ENCODE measurements at regions not wholly inside any gene's neighbourhood (a gene's known extent, or its start where the extent isn't known, plus 50 kb on each side); places are given as distances from the start of the nearest gene placed in this dataset.
A peak's percentile ranks its signal among the peaks of the same experiment; 100 is the strongest.

GRCh38 chr2:106584304-106584954, 97.3 kb downstream of the CD8B2 start:
- no peaks in the 10 kb centered on the region for H3F3A ChIP-seq (ENCODE audit: low read depth)
- H3K9me2 ChIP-seq (replicated peaks; ENCODE audit: low read depth, low read length): no peaks in the 10 kb centered on the region
- H4K20me1 ChIP-seq (ENCODE audit: insufficient read depth, low read length, poor library complexity, severe bottlenecking): no peaks in the 10 kb centered on the region
- H3K4me2 ChIP-seq (ENCODE audit: low read depth, low read length, poor library complexity, severe bottlenecking): no peak overlapping the region
- H3K79me2 ChIP-seq (ENCODE audit: insufficient read depth, low read length): no peaks in the 10 kb centered on the region
- TF ChIP-seq CTCF (conservative IDR thresholded peaks at IDR 0.05; ENCODE audit: low read length) (no peak), EZH2phosphoT487 (IDR thresholded peaks at IDR 0.05; ENCODE audit: borderline replicate concordance) (no peak)
- no peak overlapping the region for H3K9ac ChIP-seq (ENCODE audit: low read depth, low read length, poor library complexity, severe bottlenecking)
- no peaks in the 10 kb centered on the region for H3K36me3 ChIP-seq (ENCODE audit: insufficient read depth, low read length)
- H3K27me3 ChIP-seq (ENCODE audit: insufficient read depth, low read length, poor library complexity, severe bottlenecking): no peaks in the 10 kb centered on the region
- no peaks in the 10 kb centered on the region for H3K9me3 ChIP-seq (ENCODE audit: insufficient read depth, low read depth, low read length)
- H3K4me1 ChIP-seq (ENCODE audit: insufficient read depth, low read length, poor library complexity, severe bottlenecking): peaks cover 7% of the 10 kb centered on the region
- no peak overlapping the region for H2AFZ ChIP-seq (ENCODE audit: low read length)
- H3K4me3 ChIP-seq (ENCODE audit: low read length, poor library complexity, severe bottlenecking): no peak overlapping the region

GRCh38 chr2:106596844-106597243, 109.7 kb downstream of the CD8B2 start:
- no peak overlapping the region for H2AFZ ChIP-seq (ENCODE audit: low read length)
- peak; percentile 57 for TF ChIP-seq CTCF (conservative IDR thresholded peaks at IDR 0.05; ENCODE audit: low read length)
- no peak for TF ChIP-seq EZH2phosphoT487 (IDR thresholded peaks at IDR 0.05; ENCODE audit: borderline replicate concordance)

GRCh38 chr2:106599540-106599939, 112.4 kb downstream of the CD8B2 start:
- Histone ChIP-seq H3K4me1 (ENCODE audit: insufficient read depth, low read length, poor library complexity, severe bottlenecking) (no peaks in the 10 kb centered on the region), H3K27me3 (ENCODE audit: insufficient read depth, low read length, poor library complexity, severe bottlenecking) (no peaks in the 10 kb centered on the region), H2AFZ (ENCODE audit: low read length) (no peak overlapping the region), H3K9me3 (ENCODE audit: insufficient read depth, low read depth, low read length) (no peaks in the 10 kb centered on the region), H3K9ac (ENCODE audit: low read depth, low read length, poor library complexity, severe bottlenecking) (no peak overlapping the region), H3K79me2 (ENCODE audit: insufficient read depth, low read length) (no peaks in the 10 kb centered on the region), H3K4me3 (ENCODE audit: low read length, poor library complexity, severe bottlenecking) (no peak overlapping the region), H3K36me3 (ENCODE audit: insufficient read depth, low read length) (no peaks in the 10 kb centered on the region), H3K4me2 (ENCODE audit: low read depth, low read length, poor library complexity, severe bottlenecking) (no peak overlapping the region), H3K9me2 (replicated peaks; ENCODE audit: low read depth, low read length) (no peaks in the 10 kb centered on the region), H3F3A (ENCODE audit: low read depth) (no peaks in the 10 kb centered on the region), H4K20me1 (ENCODE audit: insufficient read depth, low read length, poor library complexity, severe bottlenecking) (no peaks in the 10 kb centered on the region)
- TF ChIP-seq EZH2phosphoT487 (IDR thresholded peaks at IDR 0.05; ENCODE audit: borderline replicate concordance): no peak
- no peak for TF ChIP-seq CTCF (conservative IDR thresholded peaks at IDR 0.05; ENCODE audit: low read length)

More at GRCh38 chr2:106596844-106597243, 109.7 kb downstream of the CD8B2 start:
- H3K4me2 ChIP-seq (ENCODE audit: low read depth, low read length, poor library complexity, severe bottlenecking): no peak overlapping the region
- no peaks in the 10 kb centered on the region for H3K79me2 ChIP-seq (ENCODE audit: insufficient read depth, low read length)
- no peaks in the 10 kb centered on the region for H3K4me1 ChIP-seq (ENCODE audit: insufficient read depth, low read length, poor library complexity, severe bottlenecking)
- no peaks in the 10 kb centered on the region for H3K27me3 ChIP-seq (ENCODE audit: insufficient read depth, low read length, poor library complexity, severe bottlenecking)
- H3K9me3 ChIP-seq (ENCODE audit: insufficient read depth, low read depth, low read length): no peaks in the 10 kb centered on the region
- no peaks in the 10 kb centered on the region for H4K20me1 ChIP-seq (ENCODE audit: insufficient read depth, low read length, poor library complexity, severe bottlenecking)
- no peaks in the 10 kb centered on the region for H3F3A ChIP-seq (ENCODE audit: low read depth)
- H3K9me2 ChIP-seq (replicated peaks; ENCODE audit: low read depth, low read length): no peaks in the 10 kb centered on the region
- H3K4me3 ChIP-seq (ENCODE audit: low read length, poor library complexity, severe bottlenecking): no peak overlapping the region
- H3K36me3 ChIP-seq (ENCODE audit: insufficient read depth, low read length): no peaks in the 10 kb centered on the region
- H3K9ac ChIP-seq (ENCODE audit: low read depth, low read length, poor library complexity, severe bottlenecking): no peak overlapping the region

Measured in Loucy (cell line).